ENCODE measurements at regions not wholly inside any gene's neighbourhood (a gene's known extent, or its start where the extent isn't known, plus 50 kb on each side); places are given as distances from the start of the nearest gene placed in this dataset.

DNA sequence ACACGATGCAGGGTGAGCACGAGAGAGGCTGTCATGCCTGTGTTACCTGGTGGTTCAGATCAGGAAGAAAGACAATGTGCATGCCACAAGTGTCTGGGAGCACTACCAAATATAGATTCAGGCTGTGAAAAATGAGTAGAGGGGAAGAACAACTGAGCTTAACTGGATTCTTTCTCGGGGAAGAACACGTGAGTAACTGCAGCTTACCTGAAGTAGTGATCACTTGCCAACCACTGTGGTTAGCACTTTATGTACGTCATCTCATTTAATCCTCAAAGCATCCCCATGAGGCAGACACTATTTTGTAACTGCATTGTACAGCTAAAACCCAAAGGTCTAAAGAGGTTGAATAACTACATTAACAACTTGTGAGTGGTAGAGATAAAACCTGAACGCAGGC is 746.2 kb downstream of the TUSC7 start:
- no peak for TF ChIP-seq MYC (IDR thresholded peaks at IDR 0.05; ENCODE audit: low read depth, low read length)
- TF ChIP-seq, protein P1, sequence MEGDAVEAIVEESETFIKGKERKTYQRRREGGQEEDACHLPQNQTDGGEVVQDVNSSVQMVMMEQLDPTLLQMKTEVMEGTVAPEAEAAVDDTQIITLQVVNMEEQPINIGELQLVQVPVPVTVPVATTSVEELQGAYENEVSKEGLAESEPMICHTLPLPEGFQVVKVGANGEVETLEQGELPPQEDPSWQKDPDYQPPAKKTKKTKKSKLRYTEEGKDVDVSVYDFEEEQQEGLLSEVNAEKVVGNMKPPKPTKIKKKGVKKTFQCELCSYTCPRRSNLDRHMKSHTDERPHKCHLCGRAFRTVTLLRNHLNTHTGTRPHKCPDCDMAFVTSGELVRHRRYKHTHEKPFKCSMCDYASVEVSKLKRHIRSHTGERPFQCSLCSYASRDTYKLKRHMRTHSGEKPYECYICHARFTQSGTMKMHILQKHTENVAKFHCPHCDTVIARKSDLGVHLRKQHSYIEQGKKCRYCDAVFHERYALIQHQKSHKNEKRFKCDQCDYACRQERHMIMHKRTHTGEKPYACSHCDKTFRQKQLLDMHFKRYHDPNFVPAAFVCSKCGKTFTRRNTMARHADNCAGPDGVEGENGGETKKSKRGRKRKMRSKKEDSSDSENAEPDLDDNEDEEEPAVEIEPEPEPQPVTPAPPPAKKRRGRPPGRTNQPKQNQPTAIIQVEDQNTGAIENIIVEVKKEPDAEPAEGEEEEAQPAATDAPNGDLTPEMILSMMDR (IDR thresholded peaks at IDR 0.05; ENCODE audit: low read depth, low read length): no peak
- TF ChIP-seq, protein P2, sequence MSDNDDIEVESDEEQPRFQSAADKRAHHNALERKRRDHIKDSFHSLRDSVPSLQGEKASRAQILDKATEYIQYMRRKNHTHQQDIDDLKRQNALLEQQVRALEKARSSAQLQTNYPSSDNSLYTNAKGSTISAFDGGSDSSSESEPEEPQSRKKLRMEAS (IDR thresholded peaks at IDR 0.05; ENCODE audit: low read depth, low read length): no peak
- no peak for TF ChIP-seq POLR2A (IDR thresholded peaks at IDR 0.05; ENCODE audit: extremely low read depth, insufficient read length)
- no peak overlapping the region for H3K4me3 ChIP-seq (ENCODE audit: low read depth, low read length)
- DNase-seq (ENCODE audit: low read depth): no peak

DNA sequence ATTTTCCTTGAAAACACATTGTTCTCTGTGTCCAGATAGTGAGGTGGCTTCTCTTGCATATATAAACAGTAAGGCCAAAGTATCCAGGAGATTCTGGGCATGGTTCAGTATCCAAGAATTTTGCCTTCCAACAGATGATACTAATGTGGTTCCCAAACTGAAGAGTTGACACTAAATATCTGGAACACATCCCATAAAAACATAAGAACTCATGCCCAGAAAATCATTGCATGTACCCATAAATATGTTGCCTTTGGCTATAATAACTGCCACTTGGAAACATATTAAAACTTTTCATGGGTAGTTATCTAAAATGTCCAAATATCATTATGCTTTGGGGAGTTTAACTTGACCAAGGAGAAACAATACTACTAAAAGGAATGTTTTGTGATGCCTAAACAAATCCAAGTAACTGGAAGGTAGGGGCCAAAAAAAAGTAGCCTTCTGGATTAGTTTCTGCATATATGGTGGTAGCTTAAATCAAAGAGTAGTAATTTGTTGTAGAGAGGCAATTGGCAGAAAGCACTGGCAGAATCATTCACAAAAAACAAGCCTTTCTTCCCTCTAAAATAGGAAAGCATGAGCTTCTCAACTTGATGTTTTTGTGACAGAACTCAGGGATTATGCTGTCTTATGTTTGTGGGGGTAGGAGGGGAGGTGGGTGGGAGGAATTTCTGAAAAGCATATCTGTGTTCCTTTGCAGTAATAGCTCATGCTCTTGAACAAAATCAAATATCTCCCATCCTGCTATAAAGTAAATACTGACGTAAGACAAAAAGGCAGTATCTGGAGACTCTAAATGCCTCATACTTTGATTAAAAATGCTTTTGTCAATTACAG is 753.9 kb downstream of the TUSC7 start:
- TF ChIP-seq MYC (IDR thresholded peaks at IDR 0.05; ENCODE audit: low read depth, low read length): no peak
- TF ChIP-seq, protein P1 (IDR thresholded peaks at IDR 0.05; ENCODE audit: low read depth, low read length): no peak
- TF ChIP-seq POLR2A (IDR thresholded peaks at IDR 0.05; ENCODE audit: extremely low read depth, insufficient read length): no peak
- TF ChIP-seq, protein P2 (IDR thresholded peaks at IDR 0.05; ENCODE audit: low read depth, low read length): no peak
- DNase-seq (ENCODE audit: low read depth): no peak
- no peak overlapping the region for H3K4me3 ChIP-seq (ENCODE audit: low read depth, low read length)

DNA sequence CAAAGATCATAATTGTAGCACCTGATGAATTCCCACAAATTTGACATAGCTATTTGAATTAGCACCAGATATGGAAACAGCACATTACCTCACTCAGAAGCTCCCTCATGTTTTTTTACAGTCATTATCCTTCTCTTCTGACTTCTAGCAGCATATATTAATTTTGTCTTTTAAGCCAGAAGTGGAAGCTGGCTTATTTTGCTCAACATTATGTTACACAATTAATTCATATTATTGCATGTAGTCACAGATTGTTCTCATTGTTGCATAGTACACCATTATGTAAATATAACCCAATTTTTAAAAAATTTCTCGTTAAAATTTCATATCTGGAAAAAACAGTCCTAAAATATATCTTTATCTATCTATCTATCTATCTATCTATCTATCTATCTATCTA is 762.3 kb downstream of the TUSC7 start:
- TF ChIP-seq, protein P2 (IDR thresholded peaks at IDR 0.05; ENCODE audit: low read depth, low read length): no peak
- TF ChIP-seq MYC (IDR thresholded peaks at IDR 0.05; ENCODE audit: low read depth, low read length): no peak
- TF ChIP-seq, protein P1 (IDR thresholded peaks at IDR 0.05; ENCODE audit: low read depth, low read length): no peak
- no peak for TF ChIP-seq POLR2A (IDR thresholded peaks at IDR 0.05; ENCODE audit: extremely low read depth, insufficient read length)
- H3K4me3 ChIP-seq (ENCODE audit: low read depth, low read length): no peak overlapping the region
- DNase-seq (ENCODE audit: low read depth): no peak

DNA sequence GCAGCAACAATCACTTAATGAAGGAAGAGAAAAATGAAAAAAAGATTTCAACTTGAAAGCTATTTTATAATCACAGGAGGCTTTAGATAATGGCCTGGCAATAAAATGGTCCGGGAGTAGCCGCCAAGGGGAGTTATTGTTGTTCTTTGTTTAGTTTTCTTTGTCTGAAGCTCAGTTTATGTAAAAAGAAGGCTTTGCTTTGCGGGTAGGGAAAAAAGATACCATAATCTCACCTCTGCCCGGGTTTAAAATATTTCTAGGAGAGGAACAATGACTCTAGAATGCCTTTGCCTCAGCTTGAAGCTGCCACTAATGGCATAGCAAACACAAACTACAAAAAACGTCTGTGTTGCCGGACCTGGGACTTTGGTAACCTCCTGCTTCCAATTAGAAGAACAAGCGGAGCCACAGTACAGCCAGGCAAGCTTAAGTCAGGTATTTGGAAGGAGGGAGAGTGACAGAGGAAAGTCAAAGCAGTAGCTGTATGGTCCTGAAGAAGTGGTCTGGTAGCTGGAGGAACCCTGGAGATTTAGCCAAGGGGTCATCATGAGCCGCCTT is 764.5 kb downstream of the TUSC7 start:
- H3K4me3 ChIP-seq (ENCODE audit: low read depth, low read length): no peak overlapping the region
- DNase-seq (ENCODE audit: low read depth): no peak
- TF ChIP-seq POLR2A (IDR thresholded peaks at IDR 0.05; ENCODE audit: extremely low read depth, insufficient read length): no peak
- TF ChIP-seq, protein P1 (IDR thresholded peaks at IDR 0.05; ENCODE audit: low read depth, low read length): no peak
- no peak for TF ChIP-seq MYC (IDR thresholded peaks at IDR 0.05; ENCODE audit: low read depth, low read length)
- TF ChIP-seq, protein P2 (IDR thresholded peaks at IDR 0.05; ENCODE audit: low read depth, low read length): no peak

DNA sequence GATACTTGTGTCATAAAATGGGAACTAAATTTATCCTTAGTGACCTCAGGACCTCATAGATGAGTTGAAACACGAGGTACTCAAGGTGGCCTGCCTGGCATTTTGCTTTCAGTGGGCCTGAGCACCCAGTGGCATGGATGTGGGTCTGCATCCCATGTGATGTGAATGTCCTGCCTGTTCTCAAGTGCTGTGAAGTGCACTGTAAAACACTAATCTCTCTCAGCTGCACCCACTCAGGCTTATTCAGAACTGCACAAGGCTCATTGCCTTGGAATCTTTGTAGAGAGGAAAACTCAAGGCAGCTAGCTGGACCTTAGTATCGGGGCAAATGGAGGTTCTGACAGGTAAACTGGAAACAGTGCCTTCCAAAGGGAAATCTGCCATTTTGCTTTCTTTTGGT is 767.0 kb downstream of the TUSC7 start:
- no peak overlapping the region for H3K4me3 ChIP-seq (ENCODE audit: low read depth, low read length)
- DNase-seq (ENCODE audit: low read depth): no peak
- TF ChIP-seq, protein P2 (IDR thresholded peaks at IDR 0.05; ENCODE audit: low read depth, low read length): no peak
- TF ChIP-seq MYC (IDR thresholded peaks at IDR 0.05; ENCODE audit: low read depth, low read length) (no peak), POLR2A (IDR thresholded peaks at IDR 0.05; ENCODE audit: extremely low read depth, insufficient read length) (no peak)
- TF ChIP-seq, protein P1 (IDR thresholded peaks at IDR 0.05; ENCODE audit: low read depth, low read length): no peak
